Esophagus muscularis mucosa (tissue), 4 donors: ENCODE measurements at regions not wholly inside any gene's neighbourhood (a gene's known extent, or its start where the extent isn't known, plus 50 kb on each side); places are given as distances from the start of the nearest gene placed in this dataset.

ENCODE experiments used
- DNase-seq: peaks from one replicate; pipeline ENCODE4 v3.0.0-alpha.2; 2017; ENCODE audit errors: extremely low spot score
- H3K27ac ChIP-seq, 4 donors: fragments of 200-600 bp; sonication (generic); replicated peaks in 1 of 4; 1 replicate in 3 of 4; 2 replicates in 1 of 4; pipeline ENCODE4 v1.5.1; 2016 to 2019; ENCODE audit warnings: mild to moderate bottlenecking in 1 of 4
- H3K27me3 ChIP-seq, 4 donors: fragments of 200-600 bp; sonication (generic); one replicate each; pipeline versions ENCODE4 v1.5.1 to v1.6.0; 2016 to 2019
- H3K36me3 ChIP-seq, 4 donors: fragments of 200-600 bp; sonication (generic); one replicate each; pipeline ENCODE4 v1.5.1; 2016 to 2019
- H3K4me1 ChIP-seq, 4 donors: fragments of 200-600 bp; sonication (generic); one replicate each; pipeline ENCODE4 v1.5.1; 2016 to 2019
- H3K4me3 ChIP-seq, 4 donors: fragments of 200-600 bp; sonication (generic); 1 replicate in 2 of 4; 2 replicates in 2 of 4; pipeline ENCODE4 v1.5.1; 2016 to 2019; ENCODE audit warnings: mild to moderate bottlenecking in 4 of 4, moderate library complexity in 1 of 4
- H3K9me3 ChIP-seq, 4 donors: fragments of 200-600 bp; sonication (generic); 1 replicate in 3 of 4; 2 replicates in 1 of 4; pipeline ENCODE4 v1.5.1; 2016 to 2019
- EP300 ChIP-seq: sonication (generic); formaldehyde crosslinking; IDR thresholded peaks from one replicate; pipeline ENCODE4 v1.6.1; 2017; ENCODE audit warnings: antibody characterized with exemption
- POLR2A ChIP-seq: fragments of 450-650 bp; IDR thresholded peaks from one replicate; pipeline ENCODE4 v1.6.1; 2017; ENCODE audit warnings: antibody characterized with exemption, moderate library complexity, mild to moderate bottlenecking, low read depth
- POLR2AphosphoS5 ChIP-seq, 2 donors: sonication (generic); formaldehyde crosslinking; IDR thresholded peaks; one replicate each; pipeline ENCODE4 v1.6.1; 2017; ENCODE audit warnings: antibody characterized with exemption in 2 of 2
- WGBS: methylation state at CpG from one replicate; pipeline ENCODE4 v1.1.5; 2018; 5-methylcytosine and 5-hydroxymethylcytosine counted together
- intact Hi-C: fragments of 100-400 bp; cut with DNase I; formaldehyde crosslinking; loops from one replicate; pipeline ENCODE4 v1.15.1; 2023
- TF ChIP-seq, protein P1 (sequence below), 3 experiments: fragments of 200-600 bp in 2 of 3; fragments of 450-650 bp in 1 of 3; sonication (generic) in 2 of 3; IDR thresholded peaks; one replicate each; pipeline ENCODE4 v1.5.1; 2017 to 2019; ENCODE audit warnings: antibody characterized with exemption in 3 of 3, mild to moderate bottlenecking in 2 of 3, moderate library complexity in 1 of 3

DNA sequence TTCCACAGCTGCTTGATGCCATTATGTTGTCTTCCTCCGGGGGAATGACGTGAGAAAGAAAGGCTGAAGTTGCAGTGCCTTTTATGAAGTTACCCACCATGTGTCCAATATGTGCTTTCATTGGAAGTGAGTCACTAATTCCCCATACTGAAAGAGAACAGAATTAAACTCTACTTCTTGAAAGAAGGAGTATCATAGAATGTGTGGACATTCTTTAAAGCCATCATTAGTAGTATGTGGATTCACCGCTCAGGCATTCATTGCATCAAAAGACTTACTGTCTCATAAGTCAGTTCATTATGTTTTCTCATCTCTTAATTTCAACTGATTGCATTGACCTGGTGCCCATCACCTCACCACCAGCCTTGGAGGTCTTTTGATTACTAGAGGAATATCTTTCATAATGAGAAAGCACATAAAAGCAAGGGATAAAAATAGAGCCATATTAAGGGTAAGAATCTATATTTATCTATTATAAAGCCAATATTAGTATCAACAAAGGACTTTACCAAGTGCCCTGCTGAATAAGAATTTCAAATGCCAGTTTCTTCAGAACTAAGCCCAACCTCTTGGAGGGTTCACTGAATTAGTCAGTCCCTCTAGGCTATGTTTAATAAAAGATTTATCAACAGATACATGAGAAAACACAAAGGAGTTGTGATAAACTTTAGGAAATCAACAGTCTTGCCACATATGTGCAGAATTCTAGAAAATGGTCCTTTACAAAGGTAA is 516.1 kb downstream of the NTRK2 start:
- TF ChIP-seq, protein P1, sequence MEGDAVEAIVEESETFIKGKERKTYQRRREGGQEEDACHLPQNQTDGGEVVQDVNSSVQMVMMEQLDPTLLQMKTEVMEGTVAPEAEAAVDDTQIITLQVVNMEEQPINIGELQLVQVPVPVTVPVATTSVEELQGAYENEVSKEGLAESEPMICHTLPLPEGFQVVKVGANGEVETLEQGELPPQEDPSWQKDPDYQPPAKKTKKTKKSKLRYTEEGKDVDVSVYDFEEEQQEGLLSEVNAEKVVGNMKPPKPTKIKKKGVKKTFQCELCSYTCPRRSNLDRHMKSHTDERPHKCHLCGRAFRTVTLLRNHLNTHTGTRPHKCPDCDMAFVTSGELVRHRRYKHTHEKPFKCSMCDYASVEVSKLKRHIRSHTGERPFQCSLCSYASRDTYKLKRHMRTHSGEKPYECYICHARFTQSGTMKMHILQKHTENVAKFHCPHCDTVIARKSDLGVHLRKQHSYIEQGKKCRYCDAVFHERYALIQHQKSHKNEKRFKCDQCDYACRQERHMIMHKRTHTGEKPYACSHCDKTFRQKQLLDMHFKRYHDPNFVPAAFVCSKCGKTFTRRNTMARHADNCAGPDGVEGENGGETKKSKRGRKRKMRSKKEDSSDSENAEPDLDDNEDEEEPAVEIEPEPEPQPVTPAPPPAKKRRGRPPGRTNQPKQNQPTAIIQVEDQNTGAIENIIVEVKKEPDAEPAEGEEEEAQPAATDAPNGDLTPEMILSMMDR (IDR thresholded peaks at IDR 0.05), result no peak
- TF ChIP-seq POLR2AphosphoS5 (IDR thresholded peaks at IDR 0.05) (no peak), POLR2A (no peak), EP300 (no peak)
- Histone ChIP-seq H3K27ac (no peak overlapping the region), H3K36me3 (no peaks in the 10 kb centered on the region), H3K27me3 (no peaks in the 10 kb centered on the region), H3K4me1 (no peaks in the 10 kb centered on the region), H3K9me3 (no peaks in the 10 kb centered on the region), H3K4me3 (no peak overlapping the region)
- intact Hi-C loops, result no loop called here
- WGBS, result 85% methylated on average over 3 of the region's 3 CpGs
- DNase-seq, result no peak

DNA sequence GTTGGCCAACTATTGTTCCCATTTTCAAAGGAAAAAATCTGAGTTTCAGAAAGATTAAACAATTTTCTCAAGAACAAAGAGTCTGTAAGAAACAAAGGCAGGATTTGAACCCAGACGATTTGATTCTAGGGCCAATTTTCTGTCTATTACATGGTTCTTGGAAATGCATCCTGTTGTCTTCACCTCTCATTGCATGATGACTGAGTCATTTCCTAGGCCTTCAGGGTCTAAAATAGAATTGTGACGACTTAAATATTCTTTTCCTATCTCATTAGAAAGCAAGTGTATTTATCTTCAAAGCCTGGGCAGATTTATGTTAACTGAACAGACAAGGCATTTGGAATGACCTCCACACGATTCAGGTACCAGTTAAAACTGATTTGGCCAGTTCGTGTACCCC is 512.9 kb downstream of the NTRK2 start:
- no peaks in the 10 kb centered on the region for H3K4me1 ChIP-seq
- DNase-seq, result no peak
- no peaks in the 10 kb centered on the region for H3K36me3 ChIP-seq
- TF ChIP-seq, protein P1 (IDR thresholded peaks at IDR 0.05), result no peak
- no peak for TF ChIP-seq POLR2AphosphoS5 (IDR thresholded peaks at IDR 0.05)
- no peak for TF ChIP-seq POLR2A
- TF ChIP-seq EP300, result no peak
- 77% methylated on average over 4 of the region's 4 CpGs for WGBS
- H3K27me3 ChIP-seq, result peaks cover 0 to 5% (median 0%) of the 10 kb centered on the region in 4 donors
- intact Hi-C loops, result no loop called here
- no peak overlapping the region for H3K4me3 ChIP-seq
- no peak overlapping the region for H3K27ac ChIP-seq
- H3K9me3 ChIP-seq, result no peaks in the 10 kb centered on the region

DNA sequence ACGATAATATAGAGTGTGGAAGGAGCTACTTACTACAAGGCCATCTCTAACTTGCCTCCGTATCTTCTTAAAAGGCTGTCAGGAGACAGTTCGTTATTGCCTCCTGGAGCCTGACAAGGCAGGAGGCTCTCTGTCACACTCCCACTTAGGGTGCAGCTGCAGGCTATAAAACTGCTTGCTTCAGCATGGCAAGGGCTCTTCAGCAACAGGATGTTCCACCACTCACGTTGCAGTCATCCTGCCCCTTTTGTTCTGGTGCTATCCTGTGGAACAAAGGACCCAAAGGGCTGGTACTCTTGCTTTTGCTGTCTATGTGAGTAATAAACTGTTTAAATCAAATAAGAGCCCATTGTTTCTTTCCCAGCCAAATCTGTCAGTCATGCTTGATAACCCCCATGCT is 508.9 kb downstream of the NTRK2 start:
- H3K4me1 ChIP-seq, result no peaks in the 10 kb centered on the region
- H3K9me3 ChIP-seq, result no peaks in the 10 kb centered on the region
- peaks cover 0 to 5% (median 0%) of the 10 kb centered on the region in 4 donors for H3K27me3 ChIP-seq
- H3K36me3 ChIP-seq, result no peaks in the 10 kb centered on the region
- no peak overlapping the region for H3K4me3 ChIP-seq
- 42% methylated on average over 4 of the region's 4 CpGs for WGBS
- intact Hi-C loops, result no loop called here
- no peak overlapping the region for H3K27ac ChIP-seq
- no peak for TF ChIP-seq POLR2AphosphoS5 (IDR thresholded peaks at IDR 0.05)
- TF ChIP-seq, protein P1 (IDR thresholded peaks at IDR 0.05), result no peak
- no peak for TF ChIP-seq EP300
- no peak for TF ChIP-seq POLR2A
- DNase-seq, result no peak

DNA sequence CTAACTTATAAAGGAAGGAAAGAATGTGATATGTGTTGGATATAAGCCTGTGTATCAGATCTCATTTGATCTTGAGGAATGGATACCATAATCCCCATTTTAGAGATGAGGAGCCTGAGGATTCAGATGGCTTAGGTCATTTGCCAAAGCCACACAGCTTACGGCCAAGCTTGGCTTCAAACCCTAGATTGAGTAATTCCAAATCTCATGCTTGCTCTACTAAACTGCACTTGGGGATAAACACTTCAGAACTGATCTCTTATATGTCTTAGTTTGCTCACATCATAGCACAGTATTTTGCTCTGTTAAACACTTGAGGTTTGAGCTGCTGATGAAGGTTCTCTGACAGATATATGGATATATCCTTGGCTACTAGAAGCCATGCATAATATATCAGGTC is 504.4 kb downstream of the NTRK2 start:
- no peak for DNase-seq
- H3K36me3 ChIP-seq, result no peaks in the 10 kb centered on the region
- no peak for TF ChIP-seq EP300
- 88% methylated on average over 1 of the region's 1 CpG for WGBS
- H3K27ac ChIP-seq, result no peak overlapping the region
- H3K9me3 ChIP-seq, result peaks cover 0 to 4% (median 0%) of the 10 kb centered on the region in 4 donors
- H3K4me1 ChIP-seq, result no peaks in the 10 kb centered on the region
- intact Hi-C loops, result no loop called here
- H3K4me3 ChIP-seq, result no peak overlapping the region
- H3K27me3 ChIP-seq, result peaks cover 0 to 2% (median 0%) of the 10 kb centered on the region in 4 donors

DNA sequence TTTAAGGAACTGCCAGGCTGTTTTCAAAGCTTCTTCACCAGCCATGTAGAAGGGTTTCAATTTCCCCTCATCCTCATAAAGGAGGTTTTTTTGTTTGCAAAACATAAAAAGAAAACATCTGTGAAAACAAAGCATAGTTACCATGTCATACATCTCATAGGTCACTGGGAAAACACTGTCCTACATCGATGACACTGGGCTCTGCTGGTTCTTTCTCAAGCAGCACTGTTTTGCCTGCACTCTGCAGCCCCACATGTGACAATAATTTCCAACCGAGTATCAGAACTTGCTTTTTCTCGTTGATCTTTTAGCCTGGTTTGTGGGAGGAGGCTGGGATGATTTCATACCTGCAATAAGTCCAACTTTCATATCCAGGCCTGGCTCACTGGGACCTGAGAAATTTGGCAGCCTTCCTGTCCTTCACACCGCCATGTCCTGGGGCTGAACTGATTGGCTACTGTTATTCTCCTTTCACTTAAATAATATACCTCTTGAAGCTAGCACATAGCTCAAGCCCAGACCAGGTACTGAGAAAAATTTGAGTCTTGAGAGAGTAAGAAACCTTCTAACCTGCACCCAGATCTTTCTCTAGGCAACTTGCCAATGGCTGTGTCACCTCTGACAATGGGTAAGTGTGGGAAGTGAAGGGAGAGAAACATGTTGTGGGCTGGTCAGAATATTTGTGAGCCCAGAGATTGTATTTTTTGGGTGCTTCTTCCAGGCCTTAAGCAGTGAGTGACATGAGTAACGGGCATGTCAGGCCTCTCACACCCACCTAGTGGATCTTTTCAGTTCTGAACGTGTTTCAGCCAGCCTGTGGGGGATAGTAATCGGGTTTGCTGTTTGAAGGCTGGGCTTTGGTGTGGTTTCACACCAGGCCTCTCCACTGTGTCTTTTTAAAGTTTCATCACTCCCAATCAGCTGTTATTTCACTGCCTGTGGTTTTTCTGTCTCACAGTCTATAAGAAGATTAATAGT is 502.8 kb downstream of the NTRK2 start:
- Histone ChIP-seq H3K4me3 (no peak overlapping the region), H3K27me3 (no peaks in the 10 kb centered on the region), H3K36me3 (no peaks in the 10 kb centered on the region), H3K27ac (no peak overlapping the region), H3K4me1 (no peaks in the 10 kb centered on the region), H3K9me3 (peaks cover 0 to 4% (median 0%) of the 10 kb centered on the region in 4 donors)
- 61% methylated on average over 7 of the region's 7 CpGs for WGBS
- TF ChIP-seq POLR2A, result no peak
- TF ChIP-seq EP300, result no peak
- no peak for TF ChIP-seq POLR2AphosphoS5 (IDR thresholded peaks at IDR 0.05)
- TF ChIP-seq, protein P1 (IDR thresholded peaks at IDR 0.05), result no peak
- no peak for DNase-seq
- intact Hi-C loops, result no loop called here
